GM19043 (cell line): ENCODE measurements at regions not wholly inside any gene's neighbourhood (a gene's known extent, or its start where the extent isn't known, plus 50 kb on each side); places are given as distances from the start of the nearest gene placed in this dataset.

Experiments
- ATAC-seq: cut with Tn5 transposase; IDR thresholded peaks from one replicate; pipeline ENCODE4 v1.9.1; 2021; ENCODE audit warnings: low read depth; ENCODE audit not compliant: unreplicated experiment

DNA sequence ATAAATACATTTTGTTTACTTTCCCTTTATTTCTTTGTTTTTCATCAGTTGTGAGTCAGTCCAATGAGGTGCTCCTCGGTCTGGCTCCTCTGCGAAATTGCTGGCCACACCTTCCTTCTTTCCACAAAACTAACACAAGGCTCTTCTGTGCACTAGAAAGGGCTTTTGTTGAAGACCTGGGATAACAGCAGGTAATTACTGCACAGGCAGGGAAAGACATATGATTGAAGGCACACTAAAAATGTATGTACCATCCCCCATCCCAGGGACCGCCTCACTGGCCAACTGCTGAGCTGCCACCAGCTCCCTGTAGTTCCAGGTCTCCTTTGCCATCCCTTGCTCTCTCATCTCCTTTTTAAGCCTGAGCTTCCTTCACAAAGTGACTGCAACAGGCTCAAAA lies 180.5 kb downstream of the EFNB2 start:
- ATAC-seq = no peak

DNA sequence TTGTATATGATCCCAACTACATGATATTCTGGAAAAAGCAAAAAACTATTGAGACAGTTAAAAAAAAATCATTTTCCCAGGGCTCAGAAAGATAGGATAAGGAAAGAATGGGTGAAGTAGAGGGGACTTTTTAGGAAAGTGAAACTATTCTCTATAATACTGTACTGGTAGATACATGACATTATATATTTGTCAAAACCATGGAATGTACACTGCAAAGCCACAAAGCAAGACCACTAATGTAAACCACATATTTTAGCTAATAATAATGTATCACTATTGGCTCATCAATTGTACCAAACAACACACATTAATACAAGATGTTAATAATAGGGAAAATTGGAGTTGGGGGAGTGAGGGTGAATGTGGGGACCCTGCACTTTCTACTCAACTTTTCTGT lies 182.6 kb downstream of the EFNB2 start:
- ATAC-seq = no peak

DNA sequence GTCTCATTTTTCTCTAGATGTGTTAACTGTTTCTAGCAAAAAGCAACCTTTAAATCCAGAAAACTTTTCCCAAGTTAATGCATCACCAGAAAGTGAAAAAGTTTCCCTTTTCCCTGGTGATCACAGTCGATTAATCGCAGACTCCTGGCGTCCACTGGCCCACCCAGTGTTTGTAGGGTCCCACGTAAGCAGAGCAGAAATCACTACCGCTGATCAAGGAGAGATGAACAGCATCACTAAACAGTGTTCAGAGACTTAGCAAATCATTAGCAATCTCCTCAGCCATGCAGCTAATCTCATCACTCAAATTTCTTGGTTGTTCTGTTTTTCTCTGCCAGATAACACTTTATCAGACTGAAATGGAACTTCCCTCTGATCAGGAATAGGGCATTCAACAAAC lies 184.2 kb downstream of the EFNB2 start:
- no peak for ATAC-seq

DNA sequence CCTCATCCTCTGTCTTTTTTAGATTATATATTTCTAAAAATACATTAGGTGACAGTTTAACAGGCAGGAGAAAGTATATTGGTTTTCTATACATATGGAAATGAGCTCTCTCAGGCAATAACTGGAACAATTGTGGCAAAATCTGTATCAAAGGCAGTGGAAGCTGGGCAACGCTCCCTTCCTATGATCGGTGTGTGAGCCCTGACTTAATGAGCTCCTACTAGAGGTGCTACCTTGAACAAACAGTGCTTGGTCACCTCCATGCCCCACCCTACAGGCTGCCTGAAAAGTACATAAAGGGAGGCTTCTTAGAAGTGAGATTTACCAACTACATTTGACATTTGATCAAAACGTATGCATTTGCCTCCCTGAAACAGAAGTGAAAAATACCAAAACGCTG lies 185.3 kb downstream of the EFNB2 start:
- no peak for ATAC-seq

DNA sequence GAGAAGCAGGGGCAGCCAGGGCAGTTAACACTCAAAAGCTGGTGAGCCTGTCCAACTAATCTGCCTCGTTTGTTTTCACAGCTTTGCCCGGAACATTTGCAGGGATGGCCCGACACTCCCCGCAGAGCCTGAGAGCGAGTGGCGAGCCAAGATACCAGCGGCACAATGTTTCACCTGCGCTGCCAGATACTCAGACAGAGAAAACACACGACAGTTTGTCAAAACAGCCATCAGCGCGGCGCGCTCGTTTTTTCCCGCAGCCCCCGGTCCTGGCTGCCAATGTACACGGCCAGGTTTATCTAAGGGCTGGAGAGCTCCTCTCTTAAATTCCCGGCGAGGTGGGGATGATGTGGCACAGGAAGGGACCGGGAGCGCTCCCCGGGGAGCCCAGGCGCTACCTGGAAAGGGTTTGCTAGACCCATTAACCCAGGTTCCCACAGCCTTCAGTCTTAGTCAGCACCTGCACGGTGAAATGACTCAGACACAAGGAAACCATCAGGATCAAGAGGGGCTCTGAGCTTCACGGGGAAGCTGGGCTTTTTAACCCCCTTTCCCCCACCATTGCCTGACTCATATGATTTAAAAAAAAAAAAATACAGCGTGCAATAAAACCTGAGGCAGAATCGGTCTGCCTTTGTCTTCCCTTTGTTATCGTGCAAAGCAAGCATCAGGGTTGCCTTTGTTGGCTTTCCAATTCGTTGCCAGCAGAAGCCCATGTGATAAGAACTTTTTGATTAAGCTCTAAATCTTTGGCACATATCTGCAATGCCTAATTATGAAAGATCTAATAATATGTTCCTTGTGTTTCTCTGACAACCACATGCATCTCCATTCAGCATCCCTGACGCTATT lies 186.2 kb downstream of the EFNB2 start:
- ATAC-seq = peak; percentile 45

DNA sequence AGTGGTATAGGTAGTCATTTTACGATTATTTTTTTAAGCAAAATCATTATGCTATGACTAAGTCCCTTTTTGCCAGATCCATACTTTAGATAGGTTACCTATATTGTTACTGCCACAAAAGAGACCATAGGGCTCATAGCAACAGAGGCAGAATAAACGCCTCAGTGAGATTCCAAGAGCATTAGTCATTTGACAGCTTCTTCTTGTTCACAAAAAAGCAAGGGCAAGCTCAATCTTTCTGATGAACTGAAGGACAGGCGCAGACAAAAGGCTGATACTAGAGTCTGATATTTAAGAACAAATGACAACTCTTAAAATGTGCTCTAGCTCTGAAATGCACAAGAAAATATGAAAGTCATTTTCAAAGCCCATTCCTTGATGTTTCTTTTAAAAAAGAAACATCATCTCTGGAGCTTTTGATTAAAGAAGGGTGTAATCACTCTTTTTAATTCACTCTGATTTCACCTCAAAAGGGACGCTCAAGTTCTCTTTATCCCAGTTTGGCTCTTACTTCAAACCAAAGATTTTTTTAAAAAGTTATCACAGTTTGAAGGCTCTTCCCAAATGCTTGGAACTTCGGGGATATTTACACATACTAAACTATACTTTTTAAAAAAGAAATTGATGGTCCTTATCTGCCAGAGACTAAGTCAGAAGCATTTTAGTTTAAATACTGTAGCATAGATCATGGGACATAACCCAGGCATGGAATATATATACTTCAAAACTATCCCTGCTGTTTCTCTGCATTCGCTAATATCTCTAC lies 187.2 kb downstream of the EFNB2 start:
- no peak for ATAC-seq

DNA sequence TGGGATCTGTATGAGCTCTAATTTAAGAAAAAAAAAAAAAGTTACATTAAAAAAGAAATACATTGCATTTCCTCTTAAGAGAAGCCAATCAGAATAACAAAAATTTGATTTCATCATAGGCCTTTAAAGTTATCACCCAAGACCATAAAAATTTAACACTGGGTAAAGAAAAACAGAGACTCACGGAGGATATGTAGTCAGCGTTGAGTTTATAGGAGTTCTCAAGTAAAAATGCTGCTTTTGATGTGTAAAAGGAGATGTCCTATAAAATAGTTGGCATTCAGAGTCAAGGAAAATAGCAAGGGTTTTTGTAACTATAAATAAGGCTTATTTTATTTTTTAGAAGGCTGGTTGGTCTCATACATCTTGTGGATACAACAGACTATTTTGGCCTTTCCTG lies 191.1 kb downstream of the EFNB2 start:
- no peak for ATAC-seq

DNA sequence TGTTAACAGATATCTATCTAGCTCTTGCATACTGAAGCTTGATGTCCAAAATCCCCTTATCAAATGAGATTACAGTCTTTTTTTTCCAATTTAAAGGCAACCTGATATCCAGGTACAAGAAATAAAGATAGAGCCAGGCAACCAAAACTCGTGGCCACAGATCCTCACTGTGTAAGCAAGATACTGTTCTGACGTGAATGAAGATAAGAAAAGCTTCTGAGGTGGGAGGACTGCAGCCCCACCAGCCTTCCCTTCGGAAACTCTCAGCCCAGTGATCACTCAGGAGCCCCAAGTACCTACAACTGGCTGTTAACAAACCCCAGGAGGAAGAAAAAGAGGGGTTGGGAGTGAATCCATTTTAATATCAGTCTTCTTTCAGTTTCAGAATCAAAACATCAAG lies 191.6 kb downstream of the EFNB2 start:
- no peak for ATAC-seq

DNA sequence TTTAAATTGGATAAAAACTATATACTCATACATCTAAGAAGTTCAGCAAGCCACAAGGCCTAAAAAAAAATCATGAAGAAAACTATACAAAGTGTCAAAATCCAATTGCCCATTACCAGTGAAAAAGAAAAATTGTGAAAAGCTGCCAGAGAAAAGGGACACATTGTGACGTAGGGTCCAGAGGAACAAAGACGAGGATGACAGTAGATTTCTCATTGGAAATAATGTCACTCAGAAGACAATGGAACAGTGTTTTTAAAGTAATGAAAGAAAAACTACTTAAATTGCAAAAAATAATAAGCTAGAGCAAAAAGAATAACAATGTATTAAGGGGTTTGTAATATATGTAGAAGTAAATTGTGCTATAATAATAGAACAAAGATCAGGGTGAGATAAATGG lies 195.2 kb downstream of the EFNB2 start:
- ATAC-seq = no peak

DNA sequence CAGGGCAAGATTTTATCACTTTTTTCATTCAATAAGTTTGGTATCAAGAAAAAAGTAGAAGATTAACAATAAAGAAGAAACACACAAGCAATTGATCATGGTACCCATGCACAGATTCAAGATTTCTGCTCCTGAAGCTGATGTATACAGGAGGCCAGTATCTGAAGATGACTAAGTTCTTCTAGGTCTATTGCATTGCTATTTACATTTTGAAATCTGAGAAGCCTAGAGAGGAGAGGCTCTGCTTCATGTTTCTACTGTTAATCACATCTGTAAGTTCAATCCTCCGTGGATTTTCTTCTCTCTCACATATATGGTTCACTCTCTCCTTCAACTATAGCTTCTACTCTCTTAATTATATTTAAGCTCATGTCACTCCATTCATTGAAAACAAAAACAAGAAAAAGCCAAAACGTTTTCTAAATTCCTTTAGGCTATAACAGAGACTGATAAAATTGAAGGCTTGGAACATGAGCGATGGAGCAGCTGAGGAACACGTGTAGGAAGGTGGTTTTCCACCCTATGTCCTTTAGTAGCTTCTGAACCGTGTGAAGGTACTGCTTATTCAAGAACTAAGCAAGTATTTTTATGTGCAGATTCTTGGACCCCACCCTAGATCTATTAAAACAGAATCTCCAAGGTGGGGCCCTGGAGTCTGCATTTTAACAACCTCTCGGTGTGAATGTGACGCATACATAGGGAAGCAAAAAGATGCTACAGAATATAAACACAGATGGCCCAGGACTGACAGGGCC lies 198.2 kb downstream of the EFNB2 start:
- no peak for ATAC-seq

DNA sequence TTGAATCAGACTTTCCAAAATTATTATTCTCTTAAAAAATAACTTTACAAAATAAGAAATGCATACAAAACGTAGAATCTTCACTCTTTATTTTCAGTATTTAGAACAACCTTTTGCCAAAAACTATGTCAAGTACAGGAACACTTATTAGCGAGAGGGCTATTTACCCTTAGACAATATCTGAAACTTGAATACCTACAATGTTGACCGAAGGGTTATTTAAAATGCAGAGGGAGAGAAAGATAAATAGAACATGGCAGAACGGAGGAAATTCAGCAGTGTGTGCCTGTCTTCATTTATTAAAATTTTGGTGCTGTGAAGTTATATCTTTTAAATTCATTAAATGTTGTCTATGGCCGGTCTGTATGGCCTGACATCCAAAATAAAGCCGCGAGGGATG lies 198.8 kb downstream of the EFNB2 start:
- no peak for ATAC-seq

DNA sequence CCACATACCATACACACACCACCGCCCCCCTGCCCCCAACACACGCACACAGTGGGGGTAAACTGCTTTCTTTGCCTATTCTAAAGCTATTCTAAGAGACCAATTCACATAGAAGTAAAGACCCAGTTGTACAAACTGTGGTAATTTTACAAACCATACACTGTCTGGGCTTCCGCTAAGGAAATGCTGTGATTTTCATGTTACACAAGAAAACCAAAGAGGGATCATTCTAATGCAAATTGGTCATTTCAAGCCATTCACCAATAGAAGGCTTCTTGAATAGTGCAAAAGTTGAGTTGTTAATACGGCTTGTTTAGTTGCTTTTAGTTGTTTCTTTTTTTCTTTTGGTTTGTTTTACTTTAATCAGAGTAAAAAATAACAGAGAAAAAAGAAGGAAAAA lies 202.8 kb downstream of the EFNB2 start:
- ATAC-seq = no peak

DNA sequence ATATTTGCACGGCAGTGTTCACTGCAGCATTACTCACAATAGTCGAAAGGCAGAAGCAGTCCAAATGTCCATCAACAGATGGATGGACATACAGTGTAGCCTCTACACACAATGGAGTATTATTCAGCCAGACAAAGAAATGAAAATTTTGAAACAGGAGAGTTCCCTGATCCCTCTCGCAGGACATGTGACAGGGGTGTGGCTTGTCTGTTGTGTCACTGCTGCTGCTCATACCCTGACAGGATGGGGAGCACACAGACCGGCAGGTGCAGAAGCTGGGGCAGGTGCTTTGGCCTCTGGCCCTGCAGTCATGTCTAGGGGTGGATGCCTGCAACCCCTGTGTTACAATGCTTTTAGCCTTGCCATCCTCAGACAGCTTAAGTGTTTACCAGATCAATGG lies 204.3 kb downstream of the EFNB2 start:
- no peak for ATAC-seq

DNA sequence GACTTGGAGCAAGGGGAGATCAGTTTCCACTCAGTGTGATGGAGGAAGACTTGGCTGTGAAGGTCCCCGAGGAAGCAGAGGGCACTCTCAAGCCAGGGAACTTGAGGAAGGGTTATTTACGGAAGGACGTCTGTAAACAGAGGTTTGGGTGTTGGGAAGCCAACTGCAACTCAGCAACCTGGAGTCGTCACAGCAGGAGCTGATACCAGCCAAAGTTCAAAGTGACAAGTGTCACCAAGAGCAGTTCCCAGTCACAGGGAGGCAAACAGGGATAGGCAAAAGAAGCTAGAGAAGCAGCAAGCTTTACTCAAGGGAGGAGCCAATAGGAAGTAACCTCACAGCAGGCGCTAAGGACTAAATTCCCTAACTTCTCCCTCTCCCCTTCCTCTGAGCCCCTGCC lies 205.5 kb downstream of the EFNB2 start:
- no peak for ATAC-seq

DNA sequence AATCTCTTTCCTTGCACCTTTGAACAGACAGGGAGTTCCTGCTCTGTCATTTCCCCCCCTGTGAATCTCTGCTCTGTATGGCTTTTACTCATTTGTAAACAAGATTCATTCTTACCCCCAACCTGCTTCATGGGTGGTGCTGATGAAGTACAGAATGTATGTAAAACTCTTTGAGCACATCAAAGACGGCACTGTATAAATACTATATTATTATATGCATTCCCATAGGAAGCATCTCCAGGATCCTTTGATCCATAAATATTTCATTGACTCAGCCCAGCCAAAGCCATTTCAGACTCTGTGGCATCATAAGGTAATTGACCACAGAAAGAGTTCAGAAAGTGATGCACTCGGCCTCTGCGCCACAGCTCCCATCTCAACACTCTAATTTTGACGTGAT lies 208.7 kb downstream of the EFNB2 start:
- ATAC-seq = no peak

DNA sequence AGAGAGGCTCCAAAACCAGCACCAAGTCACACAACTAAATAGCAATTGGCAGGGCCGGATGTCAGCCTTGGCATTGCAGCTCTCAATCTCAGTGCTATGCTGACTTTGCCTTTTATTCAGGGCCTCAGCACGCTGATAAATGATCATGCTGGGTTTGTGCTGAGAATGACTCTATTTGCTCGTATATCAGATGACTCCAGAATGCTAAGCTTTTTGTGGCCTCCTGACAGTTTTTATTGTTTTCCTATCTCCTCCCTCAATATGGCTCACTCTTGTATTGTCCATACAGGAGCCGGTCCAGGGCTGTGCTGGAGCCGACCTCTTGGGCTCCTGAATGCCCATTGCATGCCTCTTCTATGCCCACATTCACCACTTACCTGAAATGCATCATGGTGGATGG lies 211.0 kb downstream of the EFNB2 start:
- ATAC-seq = no peak

DNA sequence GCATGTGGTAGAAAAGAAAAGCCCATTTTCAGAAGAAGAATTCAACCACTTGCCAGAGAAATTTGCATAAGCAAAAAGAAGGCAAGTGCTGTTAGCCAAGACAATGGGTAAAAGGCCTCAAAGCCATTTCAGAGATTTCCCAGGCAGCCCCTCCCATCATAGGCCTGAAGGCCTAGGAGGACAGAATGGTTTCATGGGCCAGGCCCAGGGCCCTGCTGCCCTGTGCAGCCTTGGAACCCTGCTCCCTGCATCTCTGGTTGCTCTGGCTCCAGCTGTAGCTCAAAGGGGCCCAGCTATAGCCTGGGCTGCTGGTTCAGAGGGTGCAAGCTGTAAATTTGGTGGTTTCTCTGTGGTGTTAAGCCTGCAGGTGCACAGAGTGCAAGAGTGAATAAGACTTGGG lies 212.8 kb downstream of the EFNB2 start:
- no peak for ATAC-seq

DNA sequence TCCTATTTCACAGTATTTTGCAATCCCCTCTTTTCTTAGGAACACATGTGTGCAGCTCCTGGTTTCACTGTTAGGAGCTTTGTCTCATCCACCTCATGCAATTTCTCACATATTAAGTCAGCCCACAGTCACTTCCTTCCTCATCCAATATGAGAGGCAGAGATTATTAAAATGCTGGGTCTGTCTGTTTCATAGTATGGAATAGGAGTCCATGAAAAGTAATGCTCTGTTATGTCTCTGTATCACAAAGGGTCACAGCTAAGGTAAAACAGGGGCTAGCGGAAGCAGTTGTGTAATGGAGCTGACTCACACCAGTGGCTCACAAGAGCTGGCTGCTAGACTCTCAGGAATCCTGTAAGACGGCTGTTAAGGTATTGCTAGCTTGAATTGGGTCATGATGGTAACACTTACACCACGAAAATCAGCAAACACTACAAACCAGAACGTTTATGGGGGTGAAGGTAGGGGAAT lies 216.5 kb downstream of the EFNB2 start:
- ATAC-seq = no peak

DNA sequence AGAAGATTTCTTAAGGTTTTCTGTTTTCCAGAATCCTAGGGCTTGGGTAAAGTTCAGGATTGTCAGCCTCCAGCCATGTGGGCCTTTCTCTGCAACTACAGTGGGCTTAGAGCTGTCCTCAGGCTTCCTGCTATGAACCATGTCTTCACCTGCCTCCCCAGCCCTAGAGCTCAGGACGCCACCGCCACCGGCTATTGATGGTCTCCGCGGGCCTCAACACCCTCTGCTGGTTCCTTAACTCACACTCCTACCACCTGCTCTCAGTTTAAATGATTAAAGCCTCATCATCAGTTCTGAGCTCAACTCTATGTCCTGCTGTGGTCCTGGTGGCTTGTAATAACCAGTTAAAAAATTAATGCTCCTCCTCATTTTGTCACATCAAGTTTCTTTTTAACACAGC lies 221.0 kb downstream of the EFNB2 start:
- ATAC-seq = no peak

DNA sequence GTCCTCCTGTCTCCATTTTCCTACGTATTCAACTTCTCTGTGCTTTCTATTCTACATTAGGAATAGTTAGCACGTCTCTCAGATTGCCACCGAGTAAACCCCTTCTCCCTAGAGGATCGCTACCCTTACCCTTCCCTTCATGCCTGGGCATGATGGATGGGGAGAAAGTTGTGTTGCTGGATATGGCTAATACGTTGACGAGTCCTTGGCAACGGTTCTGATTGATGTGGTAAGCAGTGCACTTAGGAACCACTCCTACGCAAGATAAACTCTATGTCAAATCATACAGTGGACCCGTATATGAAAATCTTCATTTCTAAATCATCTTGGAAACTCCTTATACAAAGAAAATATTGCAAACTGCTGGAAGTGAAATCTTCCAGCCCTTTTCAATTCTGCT lies 224.5 kb downstream of the EFNB2 start:
- no peak for ATAC-seq

DNA sequence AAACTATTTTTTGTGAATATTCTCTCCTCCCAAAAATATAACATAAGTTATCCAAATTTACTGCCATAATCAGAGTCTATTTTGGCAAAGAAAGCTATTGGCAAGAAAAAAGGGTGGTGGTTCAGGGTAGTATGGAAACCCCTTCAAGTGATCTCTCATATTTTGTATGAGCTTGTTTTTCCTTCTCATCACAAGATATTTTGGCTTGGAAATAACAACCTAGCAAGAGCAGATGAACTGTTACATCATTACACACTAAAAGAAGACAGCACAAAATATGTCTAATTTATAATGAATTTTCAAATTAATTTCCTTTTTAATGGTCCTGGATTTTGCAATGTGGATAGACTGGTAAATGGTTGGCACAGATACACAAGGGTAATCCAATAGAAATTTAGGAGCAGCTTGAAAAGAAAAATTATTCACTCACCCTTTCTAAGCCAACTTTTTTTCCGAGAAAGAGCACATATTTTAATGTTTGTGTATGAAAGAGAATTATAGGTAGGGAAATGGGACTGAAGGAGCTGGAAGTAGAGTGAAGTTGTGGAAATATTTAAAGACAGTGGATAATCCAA lies 225.1 kb downstream of the EFNB2 start:
- no peak for ATAC-seq
